ENCODE measurements at regions not wholly inside any gene's neighbourhood (a gene's known extent, or its start where the extent isn't known, plus 50 kb on each side); places are given as distances from the start of the nearest gene placed in this dataset.

DNA sequence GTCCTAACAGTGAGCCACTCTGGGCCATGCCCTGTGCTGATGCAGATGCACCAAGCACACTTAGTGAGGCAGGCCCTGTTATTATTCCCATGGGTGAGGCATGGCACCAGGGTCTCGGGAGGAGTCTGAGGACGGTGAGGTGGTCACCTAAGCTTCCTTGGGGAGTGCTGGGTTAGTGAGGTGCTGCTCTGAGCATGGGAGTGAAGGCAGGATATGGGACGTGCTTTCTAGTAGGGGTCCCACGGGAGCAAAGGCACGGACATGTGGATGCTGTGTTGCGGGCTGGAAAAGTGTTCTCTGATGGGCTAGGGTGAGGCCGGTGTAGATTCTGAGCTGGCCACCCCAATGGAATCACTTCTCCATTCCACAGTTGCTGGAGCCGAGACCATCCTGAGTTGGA is 77.5 kb upstream of the CSF3R start:
- in situ Hi-C loops (cut with HindIII; ENCODE audit: low sequenced_read_pairs) = loop anchor here (5.0 kb wide), 1 partner anchor 43 kb away; no protein-coding TSS in a partner anchor

DNA sequence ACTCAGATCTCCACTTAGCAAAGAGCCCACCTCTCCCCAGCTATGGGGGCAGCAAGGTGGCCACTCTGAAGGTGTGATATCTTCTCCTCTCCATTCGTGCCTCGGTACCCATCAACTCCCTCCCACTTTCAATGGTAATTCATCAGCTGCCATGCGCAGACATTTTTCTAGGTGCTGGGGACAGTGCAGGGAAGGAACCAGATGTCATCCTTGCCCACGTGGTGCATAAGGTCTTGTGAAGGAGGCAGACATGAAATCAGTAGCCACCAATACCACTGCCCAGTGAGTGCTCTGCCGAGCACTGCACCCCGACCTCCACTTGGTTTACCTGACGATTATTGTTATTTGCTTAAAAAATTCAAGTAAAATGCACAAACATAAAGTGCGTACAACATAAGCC is 76.3 kb upstream of the CSF3R start:
- in situ Hi-C loops (cut with HindIII; ENCODE audit: low sequenced_read_pairs) = no loop called here

DNA sequence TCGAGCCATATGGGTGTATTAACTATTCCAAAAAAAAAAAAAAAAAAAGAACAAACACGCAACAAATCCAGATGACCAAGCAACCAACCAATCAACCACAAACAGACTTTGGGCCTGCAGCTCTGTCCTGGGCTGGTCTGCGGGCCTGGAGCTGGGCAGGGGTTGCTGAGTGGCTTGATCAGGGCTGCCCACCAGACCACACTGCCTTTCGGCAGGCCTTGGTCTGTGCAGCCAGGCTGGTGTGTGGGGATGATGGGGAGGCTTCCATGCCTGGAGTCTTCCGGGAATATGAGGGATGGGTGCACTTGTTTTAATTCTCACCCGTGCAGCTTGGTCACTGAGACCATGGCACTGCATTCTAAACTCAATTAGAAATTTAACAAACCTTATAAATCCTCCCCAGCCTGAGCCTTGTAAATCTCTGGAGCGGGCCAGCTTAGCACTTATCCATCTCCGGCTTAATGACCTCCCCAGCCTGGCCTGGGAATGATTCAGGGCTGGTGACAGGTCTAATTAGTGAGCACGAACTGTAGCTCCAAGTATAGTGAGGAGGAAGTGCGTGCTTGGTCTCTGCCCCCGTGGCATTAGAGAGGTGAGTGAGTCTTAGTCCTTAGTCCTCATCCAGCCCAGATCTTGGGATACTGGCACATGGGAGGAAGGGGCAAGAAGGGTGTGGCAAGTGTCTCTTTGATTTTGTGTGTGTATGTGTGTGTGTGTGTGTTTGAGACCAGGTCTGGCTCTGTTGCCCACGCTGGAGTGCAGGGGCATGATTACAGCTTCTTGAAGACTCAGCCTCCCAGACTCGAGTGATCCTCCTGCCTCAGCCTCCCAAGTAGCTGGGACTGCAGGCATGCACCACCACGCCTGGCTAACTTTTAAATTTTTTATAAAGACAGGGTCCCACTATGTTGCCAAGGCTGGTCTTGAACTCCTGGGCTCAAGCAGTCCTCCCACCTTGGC is 74.6 kb upstream of the CSF3R start:
- in situ Hi-C loops (cut with HindIII; ENCODE audit: low sequenced_read_pairs) = no loop called here

DNA sequence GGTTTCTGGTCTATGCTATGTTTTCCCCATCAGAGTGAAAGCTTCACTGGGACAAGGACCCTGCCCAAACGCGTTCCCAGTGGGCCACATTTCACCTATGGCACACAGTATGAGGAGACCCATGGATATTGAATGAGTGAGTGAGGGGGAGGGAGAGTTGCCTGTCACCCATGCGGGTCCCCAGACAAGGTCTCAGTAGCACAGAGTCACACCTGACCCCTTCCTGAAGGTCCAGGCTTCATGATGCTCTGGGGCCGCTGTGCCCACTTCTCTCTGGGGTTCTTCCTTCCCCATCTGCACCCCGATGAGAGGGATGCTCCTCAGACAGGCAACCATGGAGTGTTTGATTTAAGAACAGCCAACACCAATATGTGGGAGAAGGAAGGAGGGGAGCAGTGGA is 72.3 kb upstream of the CSF3R start:
- in situ Hi-C loops (cut with HindIII; ENCODE audit: low sequenced_read_pairs) = no loop called here

DNA sequence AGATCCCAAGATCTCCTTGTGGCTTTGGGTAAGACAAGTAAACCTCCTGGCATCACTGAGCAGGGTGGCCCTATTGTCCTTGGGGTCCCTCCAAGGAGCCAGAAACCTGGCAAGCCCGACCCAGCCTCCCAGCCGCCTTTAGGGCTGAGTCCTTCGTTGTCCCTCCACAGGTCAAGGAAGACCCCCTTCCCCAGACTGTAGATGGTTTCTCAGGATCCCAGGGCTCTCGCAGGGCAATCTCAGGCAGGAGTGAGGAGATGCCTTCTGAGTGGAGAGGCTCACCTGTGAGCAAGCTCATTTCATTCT is 71.6 kb upstream of the CSF3R start:
- in situ Hi-C loops (cut with HindIII; ENCODE audit: low sequenced_read_pairs) = no loop called here

DNA sequence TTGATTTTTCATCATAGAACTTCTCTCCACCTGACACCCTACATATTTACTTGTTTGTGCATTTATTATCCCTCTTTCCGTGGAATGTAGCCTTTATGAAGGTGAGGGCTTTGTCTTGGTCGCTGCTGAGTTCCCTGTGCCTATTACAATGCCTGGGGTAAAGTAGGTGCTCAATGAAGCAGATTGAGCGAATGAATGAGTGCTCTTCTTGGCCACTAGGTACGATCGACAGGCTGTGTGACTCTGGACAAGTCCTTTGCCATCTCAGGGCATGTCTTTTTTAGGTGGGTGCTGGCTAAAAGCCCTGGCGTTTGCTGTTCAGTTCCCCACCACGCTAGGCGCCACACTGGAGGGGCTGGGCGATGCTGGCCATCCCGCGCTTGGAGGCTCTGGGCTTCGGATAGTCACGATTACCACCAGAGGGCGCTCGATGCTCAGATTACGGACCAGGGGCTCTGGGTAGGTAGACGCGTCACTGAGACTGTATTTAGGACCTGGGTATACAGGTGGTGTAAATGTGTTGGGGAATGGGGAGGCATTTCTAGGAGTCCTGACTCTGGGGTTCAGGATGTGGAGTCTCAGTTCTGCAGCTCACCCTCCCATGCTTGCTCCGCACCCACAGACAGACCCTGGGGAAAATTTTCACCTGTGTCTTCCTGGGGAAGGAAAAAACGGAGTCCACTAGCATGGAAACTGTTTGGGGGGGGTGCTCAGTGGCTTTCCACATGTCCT is 71.0 kb upstream of the CSF3R start:
- in situ Hi-C loops (cut with HindIII; ENCODE audit: low sequenced_read_pairs) = no loop called here

DNA sequence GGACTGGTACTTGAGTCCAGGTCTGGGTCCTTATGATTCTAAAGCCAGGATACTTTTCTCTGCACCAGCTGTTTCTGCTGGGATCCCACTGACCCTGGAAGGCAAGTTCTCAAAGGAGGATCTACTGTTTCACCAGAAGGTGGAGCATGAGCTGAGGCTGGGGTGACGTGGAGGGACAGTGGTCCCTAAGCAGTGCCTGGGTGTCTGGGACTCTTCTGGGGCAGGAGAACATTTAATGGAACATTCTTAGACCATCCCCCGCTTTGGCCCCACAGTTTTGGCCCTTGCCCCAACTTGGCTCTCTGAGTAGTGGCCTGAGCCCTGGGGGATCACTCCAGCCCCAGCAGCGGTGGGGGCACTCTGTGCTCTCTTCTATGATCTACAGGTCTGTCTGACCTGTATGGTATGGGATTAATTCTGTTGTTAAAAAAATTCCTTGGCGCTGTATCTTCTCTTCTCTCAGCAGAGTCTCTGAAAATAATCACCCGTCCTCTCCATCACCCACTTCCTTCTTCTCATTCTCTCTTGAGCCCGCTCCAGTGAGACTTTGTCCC is 60.3 kb upstream of the CSF3R start:
- in situ Hi-C loops (cut with HindIII; ENCODE audit: low sequenced_read_pairs) = no loop called here

DNA sequence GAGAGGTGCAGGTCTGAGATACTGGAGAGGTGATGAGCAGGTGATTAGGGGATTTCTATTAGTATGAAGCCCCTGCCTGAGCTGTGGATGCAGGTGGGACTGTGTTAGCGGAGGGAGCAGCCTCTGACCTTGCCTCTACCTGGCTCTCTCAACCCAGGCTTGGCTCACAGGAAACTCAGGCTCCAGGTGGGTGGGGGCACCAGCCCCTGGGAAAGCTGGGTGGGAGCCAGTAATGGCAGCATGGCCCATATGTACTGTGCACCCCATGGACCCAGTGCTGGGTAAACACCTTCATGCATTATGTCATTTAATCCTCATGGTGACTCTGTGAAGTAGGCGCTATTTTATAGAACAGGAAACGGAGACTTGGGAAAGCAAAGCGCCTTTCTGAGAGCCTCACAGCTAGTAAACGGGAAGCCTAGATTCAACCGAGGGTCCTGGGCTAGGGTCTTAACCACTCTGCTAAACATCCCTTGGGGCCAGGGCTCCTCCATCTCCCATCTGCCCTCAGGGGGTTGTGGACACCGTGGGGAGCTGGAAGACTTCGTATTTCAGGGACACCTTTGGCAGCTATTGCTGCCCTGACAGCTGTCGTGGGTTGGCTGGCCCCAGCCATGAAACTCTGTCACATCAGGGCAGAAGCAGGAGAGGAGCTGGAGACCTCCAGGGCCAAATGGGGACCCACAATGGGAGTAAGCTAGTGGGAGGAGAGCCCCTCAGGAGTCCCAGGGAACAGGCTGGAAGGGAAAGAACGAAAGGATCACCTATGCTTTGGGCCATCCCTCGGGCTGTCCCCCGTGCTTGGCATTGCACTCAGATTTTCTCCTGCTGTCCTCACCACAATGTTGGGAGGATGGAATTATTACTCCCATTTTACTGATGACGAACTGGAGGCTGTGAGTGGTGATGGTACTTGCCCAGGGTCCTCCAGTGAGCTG is 59.6 kb upstream of the CSF3R start:
- in situ Hi-C loops (cut with HindIII; ENCODE audit: low sequenced_read_pairs) = no loop called here

DNA sequence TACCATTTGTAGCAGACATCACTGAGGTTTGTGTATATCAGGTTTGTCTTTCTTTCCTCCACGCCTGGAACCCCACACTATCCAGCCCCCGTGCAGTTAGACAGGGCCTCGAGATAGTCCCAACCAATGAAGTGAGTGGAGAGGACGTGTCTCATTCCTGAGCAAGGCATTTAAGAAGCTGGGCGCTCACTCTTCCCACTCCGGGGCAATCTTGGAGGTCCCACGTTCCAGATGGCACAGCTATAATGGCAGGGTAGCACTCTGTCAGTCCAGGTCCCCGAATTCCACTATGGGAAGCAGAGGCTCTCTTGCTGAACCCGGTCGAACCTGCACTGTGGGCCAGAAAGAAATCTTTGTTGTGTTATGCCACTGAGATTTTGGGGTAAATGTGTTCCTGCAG is 57.3 kb upstream of the CSF3R start:
- in situ Hi-C loops (cut with HindIII; ENCODE audit: low sequenced_read_pairs) = no loop called here

DNA sequence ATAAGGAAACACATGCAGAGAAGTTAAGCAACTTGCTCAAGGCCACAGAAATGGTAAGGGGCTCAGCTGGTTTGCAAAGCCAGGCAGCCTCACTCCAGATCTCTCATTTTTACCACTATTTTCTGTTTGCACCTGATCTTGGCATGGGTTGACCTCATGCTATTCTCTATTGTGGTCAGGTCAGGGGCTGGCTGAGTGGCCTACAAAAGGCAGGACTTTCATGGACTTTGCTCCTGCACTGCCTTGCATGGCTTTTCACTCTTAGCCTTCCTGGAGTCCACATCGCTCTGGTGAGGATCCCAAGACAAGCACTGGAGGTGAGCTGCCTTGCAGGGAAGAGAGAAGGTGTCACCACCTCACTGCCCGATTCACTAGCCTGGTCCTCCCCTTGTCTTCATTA is 56.8 kb upstream of the CSF3R start:
- in situ Hi-C loops (cut with HindIII; ENCODE audit: low sequenced_read_pairs) = no loop called here

DNA sequence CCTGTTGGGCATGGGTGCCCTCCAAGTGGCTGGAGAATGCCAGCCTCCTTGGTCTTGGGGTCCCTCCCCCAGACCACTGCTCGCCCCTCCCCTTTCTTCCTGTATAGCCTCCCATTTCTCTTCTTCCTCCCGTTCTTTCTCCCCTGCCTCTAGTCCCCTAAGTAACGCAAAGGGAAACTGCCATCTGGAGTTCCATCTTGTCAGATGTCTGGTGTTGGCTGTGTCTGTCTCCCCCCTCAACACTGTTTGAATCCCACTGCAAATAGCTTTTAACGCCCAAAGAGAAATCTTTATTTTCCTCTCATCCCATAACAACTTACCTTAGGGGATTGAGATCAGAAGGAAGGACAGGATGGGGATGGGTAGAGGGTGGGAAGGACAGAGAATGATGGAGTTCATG is 55.3 kb upstream of the CSF3R start:
- in situ Hi-C loops (cut with HindIII; ENCODE audit: low sequenced_read_pairs) = no loop called here

DNA sequence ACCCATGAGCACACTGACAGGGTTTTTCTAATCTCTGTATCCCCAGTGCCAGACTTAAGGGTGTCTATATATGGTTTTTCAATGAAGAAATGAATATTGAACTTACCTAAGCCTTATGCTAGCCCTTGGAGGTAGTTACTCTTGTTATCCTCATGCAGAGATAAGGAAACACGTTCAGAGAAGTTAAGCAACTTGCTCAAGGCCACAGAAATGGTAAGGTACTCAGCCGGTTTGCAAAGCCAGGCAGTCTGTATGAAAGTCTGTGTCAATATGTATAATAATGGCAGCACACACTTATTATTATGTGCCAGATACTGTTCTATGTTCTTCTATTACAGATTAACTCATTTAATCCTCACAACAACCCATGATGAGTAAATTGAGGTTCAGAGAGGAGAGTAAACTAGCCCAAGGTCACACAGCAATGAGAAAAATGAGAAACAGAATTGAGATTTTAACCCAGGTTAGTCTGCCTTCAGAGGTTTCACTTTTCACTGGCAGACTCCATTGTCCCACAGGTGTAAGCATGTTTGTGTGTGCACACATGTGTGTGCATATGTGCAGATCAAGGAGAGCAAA is 54.6 kb upstream of the CSF3R start:
- in situ Hi-C loops (cut with HindIII; ENCODE audit: low sequenced_read_pairs) = no loop called here

DNA sequence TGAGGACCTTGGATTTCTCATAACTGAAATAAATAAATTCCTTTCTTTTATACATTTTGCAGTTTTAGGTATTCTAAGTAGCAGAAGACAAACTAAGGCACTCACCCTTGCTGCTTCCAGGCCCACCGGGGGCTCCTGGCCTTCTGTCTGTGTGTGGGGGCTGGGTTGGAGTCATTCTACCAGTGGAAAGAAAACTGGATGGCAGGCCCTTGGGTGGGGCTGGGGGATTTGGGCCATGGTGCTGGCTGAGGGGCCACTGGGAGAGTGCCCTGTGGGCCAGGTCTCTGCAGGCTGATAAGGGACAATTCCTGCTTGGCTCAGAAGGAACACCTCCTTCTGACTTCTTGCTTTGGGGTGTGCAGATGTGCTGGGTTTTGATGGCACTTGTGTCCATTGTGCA is 54.0 kb upstream of the CSF3R start:
- in situ Hi-C loops (cut with HindIII; ENCODE audit: low sequenced_read_pairs) = no loop called here

DNA sequence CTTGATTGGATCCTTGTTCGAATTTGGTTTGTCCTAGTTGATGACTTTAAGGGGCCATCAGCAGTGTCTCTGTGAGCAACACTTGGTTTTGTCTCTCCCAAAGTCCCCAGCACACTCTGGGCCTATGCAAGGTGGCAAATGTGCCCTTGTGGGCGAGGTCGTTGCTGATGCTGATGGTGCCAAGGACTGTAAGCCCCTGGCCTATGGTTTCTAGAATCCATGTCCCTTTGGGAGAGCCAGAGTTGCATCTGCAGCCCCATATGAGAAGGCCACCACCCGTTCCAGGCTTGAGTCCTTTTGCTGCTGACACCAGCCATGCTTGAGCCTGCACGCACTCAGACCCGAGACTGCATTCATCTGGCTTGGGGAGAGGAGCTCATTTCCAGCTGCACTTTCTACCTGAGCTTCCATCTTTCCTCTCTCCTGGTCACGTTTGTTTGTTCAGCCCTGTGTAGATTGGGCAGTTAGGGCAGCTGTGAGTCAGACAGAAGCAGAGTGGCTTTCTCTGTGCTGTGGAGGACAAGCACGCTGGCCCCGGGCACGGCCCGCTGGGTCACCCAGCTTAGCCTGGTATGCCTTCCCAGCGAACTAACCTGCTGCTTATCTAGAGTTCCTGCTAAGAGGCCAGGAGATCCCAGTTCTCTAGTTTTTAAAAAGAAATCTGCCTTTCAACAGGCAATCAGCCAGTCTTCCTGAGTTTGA is 52.1 kb upstream of the CSF3R start:
- in situ Hi-C loops (cut with HindIII; ENCODE audit: low sequenced_read_pairs) = loop anchor here (5.0 kb wide), 1 partner anchor 53 kb away; the partner anchor contains the start of gene CSF3R

DNA sequence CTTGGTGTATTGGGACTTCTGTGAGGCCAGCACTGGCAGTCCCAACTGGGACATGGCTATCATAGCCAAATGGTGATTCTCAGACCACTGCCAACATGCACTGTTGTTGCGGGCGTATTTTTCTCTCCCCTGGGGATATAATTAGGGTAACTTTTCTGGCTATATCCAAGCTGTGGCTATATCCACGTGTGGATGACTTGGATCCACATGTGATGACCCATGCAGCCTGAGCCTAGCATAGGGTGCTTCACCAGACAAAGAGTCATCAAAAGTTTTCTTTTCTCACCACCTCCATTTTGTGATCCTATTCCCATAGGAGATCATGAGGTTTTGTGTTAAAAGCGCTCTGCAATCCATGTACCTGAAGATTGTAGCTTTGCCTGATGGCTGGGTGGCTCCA is 51.2 kb upstream of the CSF3R start:
- in situ Hi-C loops (cut with HindIII; ENCODE audit: low sequenced_read_pairs) = loop anchor here (5.0 kb wide), 1 partner anchor 52 kb away; the partner anchor contains the start of gene CSF3R

DNA sequence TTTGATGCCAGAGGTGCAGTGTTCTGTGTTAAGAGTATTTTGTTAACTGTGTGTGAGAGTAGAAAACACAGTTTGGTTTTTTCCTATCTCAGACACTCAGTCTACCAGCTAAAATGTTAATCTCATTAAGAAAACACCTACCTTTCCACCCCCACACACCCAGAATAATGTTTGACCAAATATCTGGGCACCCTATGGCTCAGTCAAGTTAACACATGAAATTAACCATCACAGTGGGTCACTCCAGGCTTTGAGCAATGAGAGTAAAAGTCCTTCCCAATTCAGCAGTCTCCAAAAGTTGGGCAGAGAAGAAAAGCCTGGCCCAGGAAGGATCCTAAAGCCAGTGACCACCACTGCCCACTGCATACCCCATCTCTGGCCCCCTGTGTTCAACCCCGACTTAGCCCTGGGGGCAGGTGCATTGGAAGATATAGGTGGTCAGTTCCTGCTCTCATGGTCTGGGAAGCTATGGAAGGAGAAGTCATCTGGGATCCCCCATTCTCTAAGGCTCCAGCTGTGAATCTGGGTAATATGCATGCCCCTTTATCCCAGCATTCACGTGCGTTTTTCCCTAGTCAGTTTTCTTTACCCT is 50.2 kb upstream of the CSF3R start:
- in situ Hi-C loops (cut with HindIII; ENCODE audit: low sequenced_read_pairs) = loop anchor here (5.0 kb wide), 1 partner anchor 51 kb away; the partner anchor contains the start of gene CSF3R

Measured in endothelial cell of hepatic sinusoid (primary cell).